NCI-H2081 (cell line): ENCODE measurements at regions not wholly inside any gene's neighbourhood (a gene's known extent, or its start where the extent isn't known, plus 50 kb on each side); places are given as distances from the start of the nearest gene placed in this dataset.

Experiments used
- DNase-seq, 2 experiments: peaks; one replicate each; lab custom pipeline; 2025; lab: John Stamatoyannopoulos, UW

- DNase-seq: no peak
These were observed 661.8 kb upstream of the HS6ST1 start for GRCh38 chr2:128980475-128980874.

- DNase-seq: no peak
These were observed 662.7 kb upstream of the HS6ST1 start for GRCh38 chr2:128981353-128981752.

- no peak for DNase-seq
These were observed 663.3 kb upstream of the HS6ST1 start for GRCh38 chr2:128982001-128982400.

- DNase-seq: no peak
These were observed 664.0 kb upstream of the HS6ST1 start for GRCh38 chr2:128982670-128983069.

- no peak for DNase-seq
These were observed 664.4 kb upstream of the HS6ST1 start for GRCh38 chr2:128983094-128983493.

- DNase-seq: no peak
These were observed 665.4 kb upstream of the HS6ST1 start for GRCh38 chr2:128984081-128984480.

GRCh38 chr2:128984855-128985254, 666.2 kb upstream of the HS6ST1 start:
- DNase-seq: no peak

- no peak for DNase-seq
These were observed 667.5 kb upstream of the HS6ST1 start for GRCh38 chr2:128986026-128986715.

GRCh38 chr2:128986867-128987268, 668.2 kb upstream of the HS6ST1 start:
- DNase-seq: no peak

- DNase-seq: no peak
These were observed 669.7 kb upstream of the HS6ST1 start for GRCh38 chr2:128988326-128988725.

- DNase-seq: no peak
These were observed 670.3 kb upstream of the HS6ST1 start for GRCh38 chr2:128988967-128989366.

- no peak for DNase-seq
These were observed 676.4 kb upstream of the HS6ST1 start for GRCh38 chr2:128995086-128995485.

- no peak for DNase-seq
These were observed 677.4 kb upstream of the HS6ST1 start for GRCh38 chr2:128996078-128996477.

GRCh38 chr2:128997166-128997866, 678.6 kb upstream of the HS6ST1 start:
- DNase-seq: no peak

GRCh38 chr2:129001926-129002325, 683.3 kb upstream of the HS6ST1 start:
- no peak for DNase-seq

GRCh38 chr2:129002751-129003150, 684.1 kb upstream of the HS6ST1 start:
- DNase-seq: no peak

- DNase-seq: no peak
These were observed 685.8 kb upstream of the HS6ST1 start for GRCh38 chr2:129004485-129004884.

- no peak for DNase-seq
These were observed 686.3 kb upstream of the HS6ST1 start for GRCh38 chr2:129004940-129005490.

- DNase-seq: no peak
These were observed 687.6 kb upstream of the HS6ST1 start for GRCh38 chr2:129006135-129006886.

GRCh38 chr2:129006901-129007300, 688.2 kb upstream of the HS6ST1 start:
- no peak for DNase-seq

- no peak for DNase-seq
These were observed 689.6 kb upstream of the HS6ST1 start for GRCh38 chr2:129008055-129008880.
